NCI-H82 treated with DMSO at 0.1 percent for 48 hours (cell line): ENCODE measurements at regions not wholly inside any gene's neighbourhood (a gene's known extent, or its start where the extent isn't known, plus 50 kb on each side); places are given as distances from the start of the nearest gene placed in this dataset.
"Not testable (repeated sequence)": the region's sequence is repeated elsewhere in the genome, so short reads cannot be mapped to it uniquely, and the experiment has no call there.

Source experiments
- DNase-seq: peaks from one replicate; lab custom pipeline; 2025; ENCODE audit not compliant: unreplicated experiment; lab: John Stamatoyannopoulos, UW

- no peak for DNase-seq
Observed at GRCh38 chr20:1825938-1826445, 69.2 kb upstream of the SIRPA start.

GRCh38 chr20:1825507-1825906 is 69.7 kb upstream of the SIRPA start:
- DNase-seq: no peak

DNA sequence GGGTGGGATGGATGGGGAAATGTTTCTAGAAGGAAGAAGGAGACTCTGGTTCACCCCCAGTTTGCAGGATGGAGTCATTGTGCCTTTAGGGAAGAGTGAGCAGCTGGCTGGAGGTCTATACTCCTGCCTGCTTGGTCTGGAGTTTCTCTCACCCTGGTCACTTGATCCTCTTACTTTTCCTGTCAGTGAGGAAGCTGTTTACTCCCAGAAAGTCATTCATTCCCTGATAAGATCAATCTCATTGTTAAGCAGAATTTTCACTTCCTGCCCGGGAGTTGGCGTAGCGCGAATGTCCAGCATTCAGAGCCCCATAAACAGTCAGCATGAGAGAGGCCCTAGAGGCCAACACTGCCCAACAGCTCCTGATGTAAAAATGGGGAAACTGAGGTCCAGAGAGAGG is 70.4 kb upstream of the SIRPA start:
- no peak for DNase-seq

DNA sequence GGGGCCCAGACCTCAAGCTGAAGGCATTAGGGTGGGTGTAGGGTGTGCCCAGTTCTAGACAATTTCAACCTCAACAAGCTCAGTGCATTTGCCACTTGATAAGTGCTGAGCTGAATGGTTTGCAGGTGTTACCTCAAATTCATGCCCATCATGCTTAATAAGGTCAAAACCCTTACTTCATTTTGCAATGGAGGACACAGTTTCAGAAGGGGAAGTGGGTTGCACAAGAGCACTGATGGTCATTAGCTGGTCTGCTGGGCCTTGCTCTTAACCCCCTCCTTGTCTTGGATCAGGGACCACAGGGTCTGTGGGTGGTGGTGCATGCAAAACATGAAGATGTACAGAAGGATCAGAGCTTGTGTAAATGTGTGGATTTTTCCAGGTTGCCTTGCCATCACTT is 71.0 kb upstream of the SIRPA start:
- no peak for DNase-seq

GRCh38 chr20:1823450-1823844 is 71.8 kb upstream of the SIRPA start:
- no peak for DNase-seq

DNA sequence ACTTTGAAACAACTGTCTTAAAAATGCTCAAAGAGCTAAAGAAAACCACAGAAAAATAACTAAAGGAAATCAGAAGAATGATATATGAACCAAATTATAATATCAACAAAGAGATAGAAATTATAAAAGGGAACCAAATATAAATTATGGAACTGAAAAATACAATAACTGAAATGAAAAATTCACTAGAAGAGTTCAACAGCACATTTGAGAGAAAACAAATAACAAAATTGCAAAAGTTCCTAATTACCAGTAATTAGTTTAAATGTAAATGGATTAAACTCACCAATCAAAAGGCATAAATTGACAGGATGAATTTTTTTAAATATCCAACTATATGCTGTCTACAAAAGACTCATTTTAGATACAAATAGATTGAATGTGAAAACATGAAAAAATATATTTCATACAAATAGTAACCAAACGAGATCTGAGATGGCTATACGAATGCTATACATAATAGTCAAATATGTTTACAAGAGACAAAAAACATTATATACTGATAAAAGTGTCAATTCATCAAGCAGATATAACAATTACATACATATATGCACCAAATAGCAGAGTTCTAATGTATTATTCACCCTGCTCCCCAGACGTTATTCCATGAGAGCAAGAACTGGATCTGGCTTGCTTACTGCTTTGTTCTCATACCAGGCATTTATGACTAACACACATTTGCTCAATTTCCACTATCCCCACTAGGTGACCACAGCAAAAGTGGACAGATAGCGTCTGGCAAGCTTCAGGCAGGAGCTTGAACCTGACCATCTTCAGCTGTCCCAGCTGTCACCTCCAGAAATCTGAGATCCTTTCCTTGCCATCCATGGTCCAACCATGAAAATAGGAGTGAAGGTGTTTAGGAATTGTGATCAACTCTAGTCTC is 72.4 kb upstream of the SIRPA start:
- DNase-seq: no peak

GRCh38 chr20:1820138-1821079 is 74.8 kb upstream of the SIRPA start:
- DNase-seq: no peak

DNA sequence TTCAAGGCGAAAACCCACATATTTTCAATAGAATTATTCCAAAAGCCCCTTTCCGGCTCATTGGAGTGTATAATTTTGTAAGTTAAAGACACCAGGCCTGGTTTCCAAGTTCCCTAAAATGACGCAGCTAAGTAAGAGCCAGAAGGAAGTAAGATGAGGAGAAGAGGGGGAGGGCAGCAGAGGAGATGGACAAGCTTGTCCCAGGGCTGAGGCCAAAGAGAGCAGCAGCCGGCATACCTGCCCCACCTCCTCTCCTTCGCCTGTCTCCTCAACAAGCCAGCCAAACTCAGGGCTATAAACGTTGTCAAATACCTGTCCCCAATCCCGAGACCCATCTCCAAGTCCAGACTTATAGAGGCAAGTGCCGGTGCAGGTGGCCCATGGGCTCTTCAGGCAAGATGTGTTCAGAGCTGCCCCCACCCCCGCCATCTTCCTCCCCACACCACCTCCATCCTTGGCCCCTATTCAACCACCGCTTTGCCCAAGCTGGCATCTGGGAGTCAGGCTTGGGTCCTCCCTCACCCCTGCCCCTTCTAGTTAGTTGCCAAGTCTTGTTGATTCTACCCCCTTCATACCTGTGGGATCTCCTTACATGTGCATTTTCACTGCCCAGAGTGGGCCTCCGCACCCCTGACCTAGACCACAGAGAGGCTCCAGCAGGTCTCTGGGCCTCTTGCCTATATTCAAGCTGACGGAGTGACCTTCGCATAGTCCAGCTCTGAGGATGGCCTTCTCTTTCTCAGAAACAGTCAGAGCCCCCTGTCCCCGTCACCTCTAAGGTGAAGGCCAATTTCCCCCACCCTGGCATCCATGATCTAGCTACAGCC is 75.7 kb upstream of the SIRPA start:
- DNase-seq: no peak

GRCh38 chr20:1818895-1819294 is 76.3 kb upstream of the SIRPA start:
- DNase-seq: no peak

- DNase-seq: no peak
Observed at GRCh38 chr20:1818247-1818840, 76.9 kb upstream of the SIRPA start.

DNA sequence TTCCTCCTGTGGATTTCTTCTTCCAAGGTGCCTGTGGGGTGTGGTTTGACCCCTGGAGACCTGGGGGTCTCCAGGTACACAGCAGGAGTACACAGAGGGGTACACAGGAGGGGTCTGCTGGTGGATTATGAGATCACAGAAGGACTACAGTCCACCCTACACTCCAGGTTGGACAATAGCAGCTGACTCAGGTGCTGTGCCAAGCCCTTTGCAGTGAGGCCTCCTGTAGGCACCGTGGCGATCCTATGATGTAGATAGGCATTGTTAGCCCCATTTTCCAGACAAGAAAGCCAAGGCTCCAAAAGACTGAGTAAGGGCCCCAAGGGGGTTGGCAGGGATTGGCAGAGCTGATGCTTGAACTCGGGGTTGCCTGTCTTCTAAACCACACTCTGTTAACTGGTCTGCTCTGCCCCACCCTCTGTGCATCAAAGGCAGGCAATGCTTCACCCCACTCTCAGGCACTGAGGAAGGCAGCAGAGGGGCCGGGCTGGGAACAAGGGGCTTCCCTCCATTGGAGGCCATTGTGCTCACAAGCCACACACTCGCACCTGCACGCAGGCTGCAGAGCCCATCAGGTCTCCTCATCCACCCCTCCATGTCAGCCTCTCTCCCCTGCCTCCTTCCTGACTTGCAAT is 77.5 kb upstream of the SIRPA start:
- DNase-seq: no peak

GRCh38 chr20:1816384-1817381 is 78.5 kb upstream of the SIRPA start:
- DNase-seq: no peak

DNA sequence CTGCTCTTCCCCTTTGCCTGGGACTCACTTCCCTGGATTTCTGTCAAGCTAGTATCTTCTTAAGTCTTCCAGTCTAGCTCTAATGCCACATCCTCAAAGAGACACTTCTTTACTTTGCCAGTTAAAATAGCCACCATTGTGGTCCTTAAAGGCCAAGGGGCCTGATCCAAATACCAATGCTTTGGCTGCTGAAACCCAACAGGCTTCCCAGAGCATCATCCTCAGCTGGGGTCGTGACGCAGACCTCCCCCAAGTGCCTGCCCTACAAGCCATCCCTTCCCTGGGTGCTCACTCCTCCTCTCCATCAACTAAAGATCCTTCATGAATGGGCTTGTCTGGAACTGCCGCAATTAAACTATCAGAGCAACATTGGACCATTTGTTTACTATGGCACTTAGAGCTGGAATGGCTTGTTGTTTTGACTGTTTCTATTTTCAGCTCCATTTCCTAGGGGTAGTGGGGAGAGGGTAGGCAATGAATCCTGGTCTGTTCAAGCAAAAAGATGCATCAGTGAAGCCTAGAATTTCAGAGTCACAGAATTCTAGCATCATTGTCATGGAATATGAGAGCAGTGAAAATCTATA is 79.6 kb upstream of the SIRPA start:
- DNase-seq: no peak

DNA sequence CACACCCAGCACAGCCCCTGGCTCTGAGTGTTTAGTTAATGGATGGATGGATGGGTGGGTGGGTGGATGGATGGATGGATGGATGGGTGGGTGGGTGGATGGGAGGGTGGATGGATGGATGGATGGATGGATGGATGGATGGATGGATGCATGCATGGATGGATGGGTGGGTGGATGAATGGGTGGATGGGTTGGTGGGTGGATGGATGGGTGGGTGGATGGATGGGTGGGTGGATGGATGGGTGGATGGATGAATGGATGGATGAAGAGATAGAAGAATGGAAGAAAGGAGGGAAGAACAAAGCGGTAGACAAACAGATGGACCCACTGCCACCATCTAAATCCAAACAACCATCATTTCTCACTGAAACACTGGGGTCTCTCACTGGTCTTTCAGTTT is 80.3 kb upstream of the SIRPA start:
- DNase-seq: not testable (repeated sequence)

DNA sequence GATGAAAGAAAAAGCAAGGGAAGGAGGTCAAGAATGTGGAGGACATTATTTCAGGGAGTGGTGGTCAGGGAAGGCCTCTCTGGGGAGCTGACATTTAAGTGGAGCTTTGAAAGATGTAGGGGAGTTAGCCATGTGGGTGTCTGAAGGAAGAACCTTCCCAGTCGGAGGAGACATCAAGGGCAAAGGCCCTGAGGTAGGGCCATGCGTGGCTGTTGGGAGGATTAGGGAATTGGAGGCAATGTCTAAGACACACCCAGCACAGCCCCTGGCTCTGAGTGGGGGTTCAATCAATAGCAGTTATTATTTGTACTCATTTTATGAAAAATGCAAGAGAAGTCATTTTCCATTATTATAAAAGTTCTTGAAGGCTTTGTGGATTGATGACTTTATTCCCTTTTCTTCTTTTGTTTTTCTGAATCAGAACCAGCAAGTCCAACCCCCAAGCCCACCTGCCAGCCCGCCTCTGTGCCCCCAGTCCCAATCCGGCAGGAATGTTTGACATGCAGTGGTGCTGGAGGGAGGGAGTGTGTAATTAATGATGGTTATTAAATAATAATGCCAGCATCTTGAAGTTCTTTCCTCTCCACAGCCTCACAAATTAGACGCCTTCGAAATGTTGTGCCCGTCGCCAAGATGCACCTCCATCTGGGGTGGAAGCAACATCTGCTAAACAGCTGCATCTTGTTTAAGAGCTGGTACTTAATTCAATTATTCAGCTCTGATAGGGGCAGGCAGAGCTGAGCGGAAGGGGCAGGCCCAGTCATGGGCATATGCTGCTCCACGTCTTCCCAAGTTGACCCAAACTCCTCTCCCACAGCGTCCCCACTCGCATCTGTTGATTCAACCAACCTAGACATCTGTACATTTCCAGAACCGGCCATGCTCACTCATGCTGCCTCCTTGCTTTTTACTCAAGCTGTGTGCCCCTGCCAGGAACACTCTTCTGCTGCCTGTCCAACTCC is 81.3 kb upstream of the SIRPA start:
- no peak for DNase-seq

GRCh38 chr20:1813101-1813529 is 82.1 kb upstream of the SIRPA start:
- no peak for DNase-seq
